Subcutaneous abdominal adipose tissue (tissue), 5 donors: ENCODE measurements at regions not wholly inside any gene's neighbourhood (a gene's known extent, or its start where the extent isn't known, plus 50 kb on each side); places are given as distances from the start of the nearest gene placed in this dataset.

ENCODE experiments used
- H3K27ac ChIP-seq: one replicate; pipeline ENCODE4 v1.7.0; 2013; ENCODE audit warnings: low read depth, mild to moderate bottlenecking, inconsistent platforms, low read length, moderate library complexity
- H3K27me3 ChIP-seq, 5 donors: one replicate each; pipeline ENCODE4 v1.7.0; 2013; ENCODE audit warnings: low read length in 5 of 5, inconsistent platforms in 1 of 5; ENCODE audit not compliant: control insufficient read depth in 5 of 5, insufficient read depth in 4 of 5
- H3K36me3 ChIP-seq, 5 donors: one replicate each; pipeline ENCODE4 v1.7.0; 2013; ENCODE audit warnings: low read length in 5 of 5; ENCODE audit not compliant: control insufficient read depth in 5 of 5, insufficient read depth in 5 of 5
- H3K4me1 ChIP-seq, 5 donors: one replicate each; pipeline ENCODE4 v1.7.0; 2013; ENCODE audit warnings: low read length in 5 of 5, mild to moderate bottlenecking in 3 of 5, moderate library complexity in 1 of 5; ENCODE audit not compliant: control insufficient read depth in 5 of 5, insufficient read depth in 5 of 5
- H3K4me3 ChIP-seq, 5 donors: one replicate each; pipeline ENCODE4 v1.7.0; 2013; ENCODE audit warnings: low read length in 5 of 5, low read depth in 1 of 5
- H3K9ac ChIP-seq, 5 donors: one replicate each; pipeline ENCODE4 v1.7.0; 2013; ENCODE audit warnings: low read length in 5 of 5, mild to moderate bottlenecking in 4 of 5, moderate library complexity in 3 of 5
- H3K9me3 ChIP-seq, 5 donors: one replicate each; pipeline ENCODE4 v1.7.0; 2013; ENCODE audit warnings: low read length in 5 of 5; ENCODE audit not compliant: control insufficient read depth in 5 of 5
- donor health status: healthy.
- donor health status: healthy.
- donor health status: healthy.
- donor health status: healthy.
- donor health status: healthy.

DNA sequence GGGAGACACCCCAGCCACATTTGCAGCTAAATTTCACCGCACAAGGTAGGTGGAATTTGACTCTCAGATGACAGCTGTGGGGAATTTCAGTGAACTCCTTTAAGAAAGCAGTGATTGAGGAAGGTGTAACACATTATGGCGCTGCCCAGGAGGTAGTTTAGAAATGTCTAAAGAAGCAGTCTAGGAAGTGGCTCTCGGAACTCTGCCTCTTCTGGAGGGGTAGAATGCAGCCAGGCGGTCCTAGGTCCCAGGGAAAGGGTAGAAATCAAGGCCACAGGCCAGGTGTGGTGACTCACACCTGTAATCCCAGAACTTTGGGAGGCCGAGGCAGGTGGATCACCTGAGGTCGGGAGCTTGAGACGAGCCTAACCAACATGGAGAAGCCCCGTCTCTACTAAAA lies 179.0 kb upstream of the HAAO start:
- H3K9me3 ChIP-seq = no peaks in the 10 kb centered on the region
- peaks cover 3 to 48% (median 35%) of the 10 kb centered on the region in 5 donors for H3K4me1 ChIP-seq
- H3K27ac ChIP-seq = no peak overlapping the region
- H3K36me3 ChIP-seq = no peaks in the 10 kb centered on the region
- H3K9ac ChIP-seq = no peak overlapping the region
- no peak overlapping the region for H3K4me3 ChIP-seq
- no peaks in the 10 kb centered on the region for H3K27me3 ChIP-seq

DNA sequence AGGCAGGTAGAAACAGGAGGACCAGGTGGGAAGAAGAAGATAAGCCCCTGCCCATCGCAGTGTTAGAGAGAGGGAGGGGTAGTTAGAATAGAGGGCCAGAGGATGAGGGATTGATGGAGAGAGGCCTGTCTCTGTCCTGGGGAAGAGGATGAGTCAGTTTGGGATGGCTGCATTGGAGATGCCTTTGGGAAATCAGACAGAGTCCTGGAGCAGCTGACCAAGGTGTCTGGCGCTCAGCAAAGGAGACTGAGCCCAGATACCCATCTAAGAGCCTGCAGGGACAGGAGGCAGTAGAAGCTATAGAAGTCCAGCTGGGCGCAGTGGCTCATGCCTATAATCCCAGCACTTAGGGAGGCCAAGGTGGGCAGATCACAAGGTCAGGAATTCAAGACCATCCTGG lies 177.8 kb upstream of the HAAO start:
- H3K27ac ChIP-seq = no peak overlapping the region
- H3K9me3 ChIP-seq = no peaks in the 10 kb centered on the region
- no peak overlapping the region for H3K4me3 ChIP-seq
- no peak overlapping the region for H3K9ac ChIP-seq
- peaks cover 4 to 44% (median 35%) of the 10 kb centered on the region in 5 donors for H3K4me1 ChIP-seq
- no peaks in the 10 kb centered on the region for H3K36me3 ChIP-seq
- H3K27me3 ChIP-seq = no peaks in the 10 kb centered on the region

DNA sequence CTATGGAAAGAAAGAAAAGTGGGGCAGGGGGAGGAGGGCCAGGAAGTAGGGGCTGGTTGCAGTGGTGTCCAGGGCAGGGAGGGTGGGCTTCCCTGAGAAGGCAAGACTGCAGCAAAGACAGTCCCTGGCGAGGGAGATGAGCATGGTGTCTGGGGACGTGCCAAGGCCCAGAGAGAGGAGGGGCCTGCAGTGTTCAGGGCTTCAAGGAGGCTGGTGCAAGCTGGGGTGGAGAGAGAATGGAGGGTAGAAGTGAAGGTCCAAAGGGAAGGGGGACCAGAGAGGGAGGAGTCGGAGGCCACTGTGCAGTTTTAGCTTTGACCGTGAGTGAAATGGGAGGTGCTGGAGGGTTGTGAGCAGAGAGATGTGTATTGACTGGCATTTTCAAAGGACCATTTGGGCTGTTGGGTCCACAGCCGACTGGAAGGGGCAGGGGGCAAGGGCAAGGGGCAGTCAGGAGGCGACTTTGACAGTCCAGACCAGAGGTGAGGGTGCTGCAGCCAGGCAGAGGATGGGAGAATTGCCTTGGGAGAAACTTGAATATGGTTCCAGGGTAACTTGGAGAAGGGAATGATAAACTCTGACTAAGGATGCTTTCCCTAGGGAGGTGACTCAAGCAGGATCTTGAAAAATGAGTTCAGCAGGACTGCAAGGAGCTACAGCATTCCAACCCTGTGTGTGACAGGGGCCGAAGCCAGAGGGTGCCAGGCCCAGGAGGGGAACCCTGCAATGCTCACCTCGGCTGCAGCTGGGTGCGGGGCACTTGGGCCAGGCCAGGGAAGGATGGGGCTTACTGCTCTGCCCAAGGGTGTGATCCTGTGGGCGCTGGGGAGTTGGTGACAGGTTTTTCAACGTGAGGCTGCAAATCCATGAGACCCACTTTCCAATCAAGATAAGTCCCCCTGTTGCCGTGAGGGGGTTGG lies 177.1 kb upstream of the HAAO start:
- no peak overlapping the region for H3K27ac ChIP-seq
- no peaks in the 10 kb centered on the region for H3K9me3 ChIP-seq
- no peaks in the 10 kb centered on the region for H3K27me3 ChIP-seq
- peaks cover 7 to 43% (median 34%) of the 10 kb centered on the region in 5 donors for H3K4me1 ChIP-seq
- no peak overlapping the region for H3K9ac ChIP-seq
- H3K4me3 ChIP-seq = no peak overlapping the region
- no peaks in the 10 kb centered on the region for H3K36me3 ChIP-seq

DNA sequence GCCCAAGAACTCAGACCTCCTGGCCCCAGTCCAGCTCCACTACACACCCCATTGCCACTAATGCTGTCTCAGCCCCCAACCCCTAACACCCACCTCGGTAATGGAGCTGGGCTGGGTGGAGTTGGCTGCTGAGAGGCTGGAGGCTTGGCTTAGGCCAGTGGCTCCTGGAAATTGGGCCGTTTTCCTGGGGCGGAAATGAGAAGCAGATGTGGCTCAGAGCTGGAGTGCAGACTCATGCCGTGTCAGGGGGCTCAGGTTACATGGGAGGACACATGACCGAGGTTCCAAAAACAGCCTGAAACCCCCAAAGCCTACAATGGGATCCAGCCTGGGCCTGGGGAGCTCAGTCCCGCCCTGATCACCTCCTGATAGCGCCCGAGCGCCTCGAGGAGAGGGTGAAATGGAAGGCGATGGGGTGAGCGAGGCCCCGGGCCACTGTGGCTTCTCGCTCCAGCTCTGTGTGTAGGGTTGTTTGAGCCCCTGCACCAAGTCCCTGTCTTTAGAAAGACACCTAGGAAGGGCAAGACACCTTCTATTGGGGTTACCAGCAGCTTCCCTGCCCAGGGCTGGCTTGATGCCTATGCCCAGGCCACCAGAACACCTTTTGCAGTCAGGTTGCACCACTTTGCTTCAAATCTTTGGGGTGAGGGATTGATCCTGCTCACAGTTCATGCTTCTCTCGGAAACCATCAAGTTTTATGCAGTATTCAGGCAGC lies 175.7 kb upstream of the HAAO start:
- peaks cover 8 to 45% (median 41%) of the 10 kb centered on the region in 5 donors for H3K4me1 ChIP-seq

DNA sequence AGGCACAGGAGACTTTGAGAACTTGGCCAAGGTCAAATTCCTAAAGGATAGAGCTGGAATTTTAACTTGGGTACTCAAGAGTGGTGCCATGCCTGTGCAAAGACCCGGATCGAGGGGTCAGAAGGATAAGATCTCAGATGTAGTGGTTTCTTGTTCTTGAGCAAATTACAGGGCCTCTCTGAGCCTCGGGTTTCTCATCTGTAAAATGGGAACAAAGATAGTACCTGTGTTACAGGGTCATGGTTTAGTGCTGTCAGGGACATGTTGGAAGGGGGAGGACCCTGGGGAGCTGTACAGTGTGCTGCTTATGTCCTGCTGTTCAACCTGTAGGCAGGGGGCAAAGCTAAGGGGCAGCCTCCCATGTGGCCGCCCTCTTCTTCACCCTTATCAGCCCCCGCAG lies 173.5 kb upstream of the HAAO start:
- Histone ChIP-seq H3K27ac (no peak overlapping the region), H3K9ac (no peak overlapping the region), H3K36me3 (no peaks in the 10 kb centered on the region), H3K4me1 (peaks cover 19 to 66% (median 61%) of the 10 kb centered on the region in 5 donors), H3K9me3 (no peaks in the 10 kb centered on the region), H3K27me3 (no peaks in the 10 kb centered on the region), H3K4me3 (no peak overlapping the region)

More for the DNA sequence above, 175.7 kb upstream of the HAAO start:
- Histone ChIP-seq H3K27me3 (no peaks in the 10 kb centered on the region), H3K4me3 (no peak overlapping the region), H3K9me3 (no peaks in the 10 kb centered on the region), H3K36me3 (no peaks in the 10 kb centered on the region), H3K9ac (no peak overlapping the region), H3K27ac (peak overlapping the region; percentile 67)

DNA sequence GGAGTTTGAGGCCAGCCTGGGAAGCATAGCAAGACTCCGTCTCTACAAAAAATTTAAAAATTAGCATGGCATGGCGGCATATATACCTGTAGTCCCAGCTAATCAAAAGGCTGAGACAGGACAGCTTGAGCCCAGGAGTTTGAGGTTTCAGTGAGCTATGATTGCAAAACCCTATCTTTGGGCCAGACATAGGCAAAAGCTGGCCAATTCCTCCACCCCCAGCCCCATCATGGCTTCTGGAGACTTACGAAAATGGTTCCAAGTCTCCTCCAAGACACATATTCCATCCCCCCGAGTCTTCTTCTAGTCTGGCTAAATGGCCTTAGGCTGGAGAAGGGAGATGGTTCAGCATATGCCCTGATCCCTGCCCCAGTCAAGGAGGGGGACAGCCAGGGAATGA lies 172.8 kb upstream of the HAAO start:
- H3K27ac ChIP-seq = no peak overlapping the region
- H3K9ac ChIP-seq = no peak overlapping the region
- peaks cover 25 to 72% (median 68%) of the 10 kb centered on the region in 5 donors for H3K4me1 ChIP-seq
- no peak overlapping the region for H3K4me3 ChIP-seq
- H3K27me3 ChIP-seq = no peaks in the 10 kb centered on the region
- H3K36me3 ChIP-seq = no peaks in the 10 kb centered on the region
- H3K9me3 ChIP-seq = no peaks in the 10 kb centered on the region

DNA sequence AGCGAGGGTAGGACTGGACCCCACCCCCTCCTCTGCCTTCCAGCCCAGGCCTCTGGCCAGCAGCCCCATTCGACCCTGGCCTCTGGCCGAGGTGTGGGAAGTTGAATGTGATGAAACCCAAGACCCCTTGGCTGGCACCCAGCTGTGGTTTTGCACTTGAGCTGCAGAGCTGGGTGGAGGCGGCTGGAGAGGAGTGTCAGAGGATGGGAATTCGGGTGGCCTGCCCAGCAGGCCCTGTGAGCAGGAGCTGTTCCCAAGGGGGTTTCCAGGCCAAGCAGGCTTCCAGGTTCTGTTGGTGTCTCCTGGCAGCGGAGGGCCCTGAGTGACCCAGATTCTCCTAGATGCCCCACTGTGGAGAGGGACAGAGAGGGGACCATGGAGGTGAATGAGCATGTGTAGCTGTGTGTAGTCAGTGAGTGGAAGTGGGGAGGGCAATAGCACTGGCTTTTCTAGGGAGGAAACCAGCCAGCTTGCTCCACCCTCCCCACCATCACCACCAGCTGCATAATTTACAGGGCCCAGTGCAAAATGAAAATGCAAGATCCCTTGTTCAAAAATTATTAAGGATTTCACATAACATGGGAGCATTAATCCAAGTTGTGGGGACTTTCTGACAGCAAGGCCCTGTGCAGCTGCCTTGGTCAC lies 172.2 kb upstream of the HAAO start:
- H3K36me3 ChIP-seq = no peaks in the 10 kb centered on the region
- no peaks in the 10 kb centered on the region for H3K27me3 ChIP-seq
- H3K27ac ChIP-seq = no peak overlapping the region
- H3K9ac ChIP-seq = no peak overlapping the region
- H3K4me3 ChIP-seq = no peak overlapping the region
- H3K9me3 ChIP-seq = no peaks in the 10 kb centered on the region
- H3K4me1 ChIP-seq = peaks cover 27 to 74% (median 72%) of the 10 kb centered on the region in 5 donors

DNA sequence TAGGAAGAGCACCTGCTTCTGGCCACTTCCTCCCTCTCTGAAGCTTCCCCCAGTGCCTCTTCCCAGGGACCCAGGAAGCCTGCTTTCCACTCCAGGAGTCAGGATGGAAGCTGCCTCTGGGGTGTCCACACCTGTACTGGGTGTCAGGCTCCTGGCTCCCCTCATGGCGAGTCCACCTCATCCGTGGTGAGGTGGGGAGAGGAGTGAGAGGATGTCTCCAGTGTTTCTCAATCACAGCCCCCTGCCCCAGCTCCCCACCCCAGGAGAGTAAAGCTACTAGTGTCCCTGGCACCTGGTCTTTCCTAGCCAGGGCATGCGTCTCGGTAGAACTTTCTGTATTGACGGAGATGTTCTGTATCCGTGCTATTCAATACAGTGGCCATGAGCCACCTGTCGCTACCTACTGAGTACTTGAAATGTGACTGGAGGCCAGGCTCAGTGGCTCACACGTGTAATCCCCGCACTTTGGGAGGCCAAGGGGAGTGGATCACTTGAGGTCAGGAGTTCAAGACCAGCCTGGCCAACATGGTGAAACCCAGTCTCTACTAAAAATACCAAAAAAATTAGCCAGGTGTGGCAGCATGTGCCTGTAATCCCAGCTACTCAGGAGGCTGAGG lies 171.2 kb upstream of the HAAO start:
- Histone ChIP-seq H3K4me1 (peaks cover 32 to 76% (median 73%) of the 10 kb centered on the region in 5 donors), H3K9me3 (no peaks in the 10 kb centered on the region), H3K36me3 (no peaks in the 10 kb centered on the region), H3K27ac (peak overlapping the region; percentile 83), H3K9ac (no peak overlapping the region), H3K27me3 (no peaks in the 10 kb centered on the region), H3K4me3 (no peak overlapping the region)

DNA sequence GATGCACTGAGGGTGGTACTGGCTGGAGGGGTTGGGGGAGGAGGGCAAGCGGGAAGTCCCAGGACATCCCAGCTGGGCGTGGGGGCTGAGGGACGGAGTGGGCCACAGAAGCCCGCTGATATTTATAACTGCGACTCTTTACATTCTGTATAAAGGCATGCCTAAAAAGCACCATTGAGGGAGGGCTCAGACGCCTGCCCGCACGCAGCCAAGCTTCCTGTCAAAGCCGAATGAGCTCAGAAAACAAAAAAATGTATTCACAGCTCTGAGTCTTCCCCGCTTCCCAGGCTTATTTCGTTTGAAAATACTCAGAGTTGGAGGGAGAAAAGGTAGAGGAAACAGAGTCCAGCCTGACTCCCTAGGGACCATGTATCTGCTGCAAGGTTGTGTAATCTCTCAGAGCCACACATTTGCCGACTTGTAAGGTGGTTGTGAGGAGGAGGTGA lies 170.1 kb upstream of the HAAO start:
- no peaks in the 10 kb centered on the region for H3K36me3 ChIP-seq
- H3K4me1 ChIP-seq = peaks cover 30 to 77% (median 73%) of the 10 kb centered on the region in 5 donors
- no peaks in the 10 kb centered on the region for H3K9me3 ChIP-seq
- H3K27me3 ChIP-seq = no peaks in the 10 kb centered on the region
- peak overlapping the region; percentile 83 for H3K27ac ChIP-seq
- no peak overlapping the region for H3K9ac ChIP-seq
- H3K4me3 ChIP-seq = no peak overlapping the region
